ACC112 (cell line): ENCODE measurements at regions not wholly inside any gene's neighbourhood (a gene's known extent, or its start where the extent isn't known, plus 50 kb on each side); places are given as distances from the start of the nearest gene placed in this dataset.

Source experiments
- H2AFZ ChIP-seq: fragments of 200-600 bp; sonication (generic); one replicate; pipeline ENCODE4 v1.6.0; 2017; ENCODE audit warnings: antibody characterized with exemption, low read length; ENCODE audit not compliant: unreplicated experiment
- H3K27ac ChIP-seq: fragments of 200-600 bp; sonication (generic); 2 replicates; pipeline ENCODE4 v1.5.1; 2014; ENCODE audit warnings: low read depth, mild to moderate bottlenecking, antibody characterized with exemption, low read length, moderate library complexity
- H3K27me3 ChIP-seq: fragments of 200-600 bp; sonication (generic); 2 replicates; pipeline ENCODE4 v1.6.1; 2014; ENCODE audit warnings: mild to moderate bottlenecking, antibody characterized with exemption, low read length, moderate library complexity, mixed read lengths; ENCODE audit not compliant: insufficient read depth
- H3K36me3 ChIP-seq: fragments of 200-600 bp; sonication (generic); 2 replicates; pipeline ENCODE4 v1.6.1; 2016; ENCODE audit warnings: mild to moderate bottlenecking, antibody characterized with exemption, low read length, moderate library complexity, mixed read lengths; ENCODE audit not compliant: insufficient read depth
- H3K4me1 ChIP-seq: fragments of 200-600 bp; sonication (generic); one replicate; pipeline ENCODE4 v1.6.1; 2016; ENCODE audit warnings: low read length, mixed read lengths; ENCODE audit not compliant: insufficient read depth, unreplicated experiment, control insufficient read depth
- H3K4me3 ChIP-seq: fragments of 200-600 bp; sonication (generic); 2 replicates; pipeline ENCODE4 v1.5.1; 2014; ENCODE audit warnings: mild to moderate bottlenecking, low read depth, low read length
- H3K79me2 ChIP-seq: fragments of 200-600 bp; sonication (generic); one replicate; pipeline ENCODE4 v1.6.0; 2016; ENCODE audit warnings: low read length; ENCODE audit not compliant: control insufficient read depth, unreplicated experiment, insufficient read depth

DNA sequence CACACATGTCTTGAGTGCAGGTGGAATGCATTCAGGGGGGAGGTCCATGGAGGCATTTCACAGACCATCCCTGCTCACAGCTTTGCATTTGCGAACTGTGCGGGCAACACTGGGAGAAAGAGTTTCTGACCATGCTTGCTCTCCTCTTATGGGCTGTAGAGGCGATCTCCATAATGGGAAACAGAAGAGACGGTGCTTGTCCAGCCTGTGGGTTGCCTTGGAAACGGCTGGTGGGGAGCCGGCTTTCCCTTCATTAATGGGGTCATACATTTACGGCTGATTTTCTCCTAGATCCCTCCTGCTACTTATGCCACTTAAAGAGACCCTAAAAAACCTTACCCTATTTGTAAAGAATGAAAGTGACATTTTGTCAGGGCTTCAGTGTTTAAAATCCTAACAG is 147.4 kb downstream of the SOX11 start:
- Histone ChIP-seq H3K36me3 (no peaks in the 10 kb centered on the region), H3K4me3 (no peak overlapping the region), H2AFZ (no peak overlapping the region), H3K27me3 (no peaks in the 10 kb centered on the region), H3K27ac (no peak overlapping the region), H3K4me1 (no peaks in the 10 kb centered on the region), H3K79me2 (no peaks in the 10 kb centered on the region)

DNA sequence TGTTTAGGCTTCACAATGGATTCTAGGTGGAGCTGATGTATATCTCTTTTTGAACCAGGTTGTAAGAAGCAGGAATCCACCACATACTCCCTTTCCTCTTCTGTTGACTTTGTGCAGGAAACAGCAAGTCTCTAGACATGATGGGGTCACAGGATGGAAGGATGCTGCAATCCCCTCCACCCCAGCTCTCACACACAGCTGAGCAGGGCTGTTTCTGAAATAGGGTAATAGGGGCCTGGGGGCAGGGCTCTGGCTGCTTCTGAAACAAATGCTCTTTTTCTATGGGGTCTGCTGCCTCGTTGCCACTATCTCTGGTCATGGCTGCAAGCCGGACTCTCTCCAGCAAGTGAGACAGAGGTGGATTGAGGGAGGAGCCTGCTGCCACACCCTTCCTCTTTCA is 148.9 kb downstream of the SOX11 start:
- H3K27me3 ChIP-seq, result no peaks in the 10 kb centered on the region
- no peaks in the 10 kb centered on the region for H3K36me3 ChIP-seq
- H3K4me3 ChIP-seq, result no peak overlapping the region
- no peaks in the 10 kb centered on the region for H3K79me2 ChIP-seq
- no peak overlapping the region for H3K27ac ChIP-seq
- no peak overlapping the region for H2AFZ ChIP-seq
- H3K4me1 ChIP-seq, result no peaks in the 10 kb centered on the region

DNA sequence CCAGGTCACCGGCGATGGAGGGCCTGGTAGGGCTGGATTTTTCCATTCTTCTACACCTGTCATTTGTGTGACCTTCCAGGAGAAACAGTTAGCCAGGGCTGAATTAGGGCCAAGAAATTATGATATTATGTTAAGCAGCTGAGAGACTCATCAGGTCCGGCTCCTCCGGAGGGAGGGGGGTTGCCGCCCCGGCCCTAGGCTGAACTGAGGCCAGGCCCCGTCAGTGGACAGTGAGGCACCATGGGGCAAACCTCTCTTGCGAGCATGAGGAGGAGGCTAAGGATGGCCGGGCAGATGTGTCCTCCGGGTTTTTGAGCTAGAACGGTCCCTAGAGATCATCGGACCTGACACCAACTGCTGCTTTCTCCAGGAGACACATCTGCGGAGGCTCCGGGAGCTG is 150.1 kb downstream of the SOX11 start:
- Histone ChIP-seq H3K4me3 (no peak overlapping the region), H3K36me3 (no peaks in the 10 kb centered on the region), H2AFZ (no peak overlapping the region), H3K79me2 (no peaks in the 10 kb centered on the region), H3K4me1 (no peaks in the 10 kb centered on the region), H3K27me3 (no peaks in the 10 kb centered on the region), H3K27ac (no peak overlapping the region)

DNA sequence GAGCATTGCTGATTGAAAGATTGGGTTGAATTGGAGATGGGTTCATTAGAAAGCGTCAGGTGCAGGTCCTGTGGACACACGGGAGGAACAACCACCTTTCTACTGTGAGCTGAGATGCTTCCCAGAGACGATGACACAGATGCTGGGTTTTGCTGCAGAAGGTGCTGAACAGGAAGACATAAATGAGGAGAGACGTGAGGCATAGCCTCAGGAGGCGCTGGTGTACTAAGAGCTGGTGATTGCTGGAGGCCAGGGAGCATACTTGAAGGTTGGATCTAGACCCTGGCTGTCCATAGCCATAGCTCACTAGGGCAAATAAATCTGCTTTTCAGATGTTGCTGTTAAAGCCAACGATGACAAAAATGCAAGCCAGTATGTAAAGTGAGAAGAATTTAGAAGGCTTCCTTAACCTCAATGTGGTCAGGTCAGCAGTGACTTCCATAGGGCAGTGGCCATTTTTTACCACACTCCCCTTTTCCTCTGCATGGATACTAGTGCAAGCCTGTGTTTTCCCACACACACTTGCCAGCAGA is 153.7 kb downstream of the SOX11 start:
- H3K4me3 ChIP-seq, result no peak overlapping the region
- H3K4me1 ChIP-seq, result no peaks in the 10 kb centered on the region
- no peaks in the 10 kb centered on the region for H3K79me2 ChIP-seq
- no peak overlapping the region for H3K27ac ChIP-seq
- H3K27me3 ChIP-seq, result no peaks in the 10 kb centered on the region
- no peak overlapping the region for H2AFZ ChIP-seq
- H3K36me3 ChIP-seq, result no peaks in the 10 kb centered on the region

DNA sequence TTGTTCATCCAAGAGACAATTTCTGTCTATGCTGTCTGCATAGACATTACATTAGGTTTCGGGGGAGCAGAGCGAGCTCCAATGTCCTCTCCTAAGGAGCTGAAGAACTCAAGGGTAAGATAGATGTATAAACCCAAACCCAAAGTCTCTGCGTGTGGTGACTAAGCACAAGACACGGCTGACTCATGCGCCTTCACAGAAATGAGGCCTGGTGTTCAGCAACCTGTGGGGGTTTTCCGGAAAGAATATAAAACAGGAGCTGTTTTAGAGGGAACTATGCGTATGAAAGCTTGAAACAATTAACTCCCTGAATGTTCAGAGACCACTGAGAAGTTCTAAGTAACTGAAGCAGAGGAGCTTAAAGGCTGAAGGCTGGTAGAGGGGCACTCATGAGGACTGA is 154.7 kb downstream of the SOX11 start:
- Histone ChIP-seq H3K4me3 (no peak overlapping the region), H3K27me3 (no peaks in the 10 kb centered on the region), H3K27ac (no peak overlapping the region), H2AFZ (no peak overlapping the region), H3K4me1 (no peaks in the 10 kb centered on the region), H3K79me2 (no peaks in the 10 kb centered on the region), H3K36me3 (no peaks in the 10 kb centered on the region)

DNA sequence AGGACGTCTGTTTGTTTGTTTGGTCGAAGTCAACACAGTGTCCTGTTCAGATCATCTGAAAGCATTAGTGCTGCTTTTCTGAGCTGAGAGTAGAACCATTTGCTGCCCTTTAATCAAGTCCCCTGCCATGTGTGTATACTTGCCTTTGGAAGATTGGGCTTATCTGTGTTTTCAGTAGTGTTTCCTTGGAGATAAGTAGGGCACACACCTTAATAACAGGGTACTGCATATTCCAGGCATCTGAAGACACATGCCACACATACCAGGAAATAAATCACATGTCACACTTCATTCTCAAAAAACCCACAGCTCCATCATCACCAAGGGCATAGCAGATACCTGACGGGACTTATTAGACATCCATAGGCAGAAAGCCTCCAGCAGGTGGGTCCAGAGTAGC is 157.4 kb downstream of the SOX11 start:
- H3K79me2 ChIP-seq, result no peaks in the 10 kb centered on the region
- H3K27ac ChIP-seq, result no peak overlapping the region
- no peaks in the 10 kb centered on the region for H3K27me3 ChIP-seq

DNA sequence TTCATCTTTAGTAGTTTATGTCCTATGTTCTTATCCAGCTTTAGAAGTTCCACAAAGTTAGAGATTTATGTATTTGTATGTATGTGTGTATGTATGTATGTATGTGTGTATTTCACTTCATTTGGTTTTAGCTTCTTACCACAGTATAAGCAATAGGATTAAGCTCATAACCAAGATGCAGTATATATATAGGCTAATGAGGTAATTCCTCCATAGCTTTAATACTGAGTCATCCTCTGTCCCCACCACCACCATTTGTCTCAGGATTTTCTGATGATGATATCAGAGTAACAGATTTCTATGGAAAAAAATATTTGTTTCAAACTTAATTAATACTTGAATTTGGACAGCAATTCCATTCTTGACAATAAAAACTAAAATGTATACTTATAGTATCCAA is 159.2 kb downstream of the SOX11 start:
- no peak overlapping the region for H3K27ac ChIP-seq

More for the DNA sequence above, 157.4 kb downstream of the SOX11 start:
- no peak overlapping the region for H3K4me3 ChIP-seq
- H3K4me1 ChIP-seq, result no peaks in the 10 kb centered on the region
- no peaks in the 10 kb centered on the region for H3K36me3 ChIP-seq
- H2AFZ ChIP-seq, result no peak overlapping the region

DNA sequence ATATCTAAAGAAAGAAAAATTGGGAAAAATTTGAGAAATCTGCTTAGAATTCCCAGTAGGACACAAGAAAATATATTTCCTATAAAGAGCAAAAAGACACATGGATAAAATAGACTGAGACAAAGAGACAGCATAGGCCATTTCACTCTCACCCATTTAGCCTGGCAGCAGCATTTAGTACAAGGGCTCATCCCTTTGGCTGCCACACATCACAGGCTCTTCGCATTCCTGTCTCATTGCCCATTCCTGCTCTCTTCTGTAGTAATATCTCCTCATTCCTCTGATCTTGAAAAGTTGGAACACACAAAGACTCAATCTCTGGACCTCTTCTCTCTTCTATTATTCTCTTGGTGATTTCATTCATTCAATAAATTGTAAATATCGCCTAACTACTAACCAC is 162.6 kb downstream of the SOX11 start:
- Histone ChIP-seq H3K27ac (no peak overlapping the region), H3K4me1 (no peaks in the 10 kb centered on the region), H2AFZ (no peak overlapping the region), H3K79me2 (no peaks in the 10 kb centered on the region), H3K4me3 (no peak overlapping the region), H3K27me3 (no peaks in the 10 kb centered on the region), H3K36me3 (no peaks in the 10 kb centered on the region)

More for the DNA sequence above, 159.2 kb downstream of the SOX11 start:
- no peak overlapping the region for H3K4me3 ChIP-seq
- no peaks in the 10 kb centered on the region for H3K27me3 ChIP-seq
- H3K36me3 ChIP-seq, result no peaks in the 10 kb centered on the region
- H3K4me1 ChIP-seq, result no peaks in the 10 kb centered on the region
- no peak overlapping the region for H2AFZ ChIP-seq
- H3K79me2 ChIP-seq, result no peaks in the 10 kb centered on the region

DNA sequence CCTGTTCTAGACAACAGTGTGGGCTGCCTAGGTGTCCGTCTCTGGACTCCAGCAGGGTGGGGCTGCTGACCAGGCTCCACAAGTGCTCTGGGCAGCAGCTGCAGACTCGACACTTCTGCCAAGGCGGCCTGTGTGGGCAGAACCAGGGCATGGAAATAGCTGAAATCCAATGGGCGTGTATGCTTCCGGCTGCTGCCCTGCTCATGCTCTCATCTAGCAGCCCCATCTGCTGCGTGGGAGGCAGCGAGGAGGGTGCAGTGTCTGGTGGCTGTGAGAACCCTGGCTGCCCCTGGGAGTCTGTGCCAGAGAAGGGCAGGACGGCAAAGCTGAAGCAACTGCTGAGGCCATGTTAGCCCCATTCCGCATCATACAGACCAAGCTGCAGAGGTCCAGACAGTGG is 174.9 kb downstream of the SOX11 start:
- Histone ChIP-seq H2AFZ (no peak overlapping the region), H3K4me3 (no peak overlapping the region), H3K79me2 (no peaks in the 10 kb centered on the region), H3K27ac (no peak overlapping the region), H3K27me3 (no peaks in the 10 kb centered on the region), H3K4me1 (no peaks in the 10 kb centered on the region), H3K36me3 (no peaks in the 10 kb centered on the region)

DNA sequence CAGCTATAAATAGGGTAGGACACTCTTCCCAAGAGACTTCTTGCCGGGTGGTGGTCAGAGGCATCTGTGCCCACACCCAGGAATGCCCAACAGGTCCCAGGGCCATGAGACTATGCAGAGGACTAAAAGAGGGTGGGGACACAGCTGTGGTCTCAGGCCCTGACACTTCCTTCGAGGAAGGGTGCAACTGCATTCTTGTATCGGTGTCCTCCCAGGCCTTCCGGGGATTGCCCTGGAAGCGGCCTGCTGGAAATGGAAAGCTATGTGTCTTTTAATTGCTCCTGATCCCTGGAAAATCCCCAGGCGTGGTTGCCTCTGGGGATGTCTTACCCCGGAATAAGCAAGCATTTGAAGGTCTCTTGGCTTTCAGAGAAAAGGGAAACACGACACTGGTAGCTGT is 176.7 kb downstream of the SOX11 start:
- H2AFZ ChIP-seq, result no peak overlapping the region
- no peaks in the 10 kb centered on the region for H3K27me3 ChIP-seq
- H3K4me1 ChIP-seq, result no peaks in the 10 kb centered on the region
- H3K36me3 ChIP-seq, result no peaks in the 10 kb centered on the region
- H3K27ac ChIP-seq, result no peak overlapping the region
- H3K79me2 ChIP-seq, result no peaks in the 10 kb centered on the region
- H3K4me3 ChIP-seq, result no peak overlapping the region

DNA sequence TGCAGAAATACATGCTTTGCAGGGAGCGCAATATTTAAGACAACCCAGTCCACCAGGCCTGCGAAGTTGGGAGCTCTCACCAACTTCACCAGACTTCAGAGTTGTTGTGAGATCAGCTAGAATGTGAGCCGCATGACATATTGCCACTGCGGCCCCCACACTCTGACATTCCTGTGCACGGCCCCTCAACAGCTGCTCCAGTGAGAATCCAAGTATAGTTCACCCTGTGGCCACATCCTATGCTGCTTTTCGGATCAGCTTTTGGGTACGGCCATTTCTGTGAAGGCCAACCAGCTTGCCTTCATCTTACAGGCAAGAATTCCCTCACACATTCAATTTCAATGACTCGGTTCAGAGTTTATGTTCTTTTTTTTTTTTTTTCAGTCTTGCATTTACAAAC is 177.8 kb downstream of the SOX11 start:
- H3K79me2 ChIP-seq, result no peaks in the 10 kb centered on the region
- H3K27ac ChIP-seq, result no peak overlapping the region
- no peak overlapping the region for H3K4me3 ChIP-seq
- H3K27me3 ChIP-seq, result no peaks in the 10 kb centered on the region
- H3K36me3 ChIP-seq, result no peaks in the 10 kb centered on the region
- no peaks in the 10 kb centered on the region for H3K4me1 ChIP-seq
- H2AFZ ChIP-seq, result no peak overlapping the region
